ENCODE measurements at regions not wholly inside any gene's neighbourhood (a gene's known extent, or its start where the extent isn't known, plus 50 kb on each side); places are given as distances from the start of the nearest gene placed in this dataset.

DNA sequence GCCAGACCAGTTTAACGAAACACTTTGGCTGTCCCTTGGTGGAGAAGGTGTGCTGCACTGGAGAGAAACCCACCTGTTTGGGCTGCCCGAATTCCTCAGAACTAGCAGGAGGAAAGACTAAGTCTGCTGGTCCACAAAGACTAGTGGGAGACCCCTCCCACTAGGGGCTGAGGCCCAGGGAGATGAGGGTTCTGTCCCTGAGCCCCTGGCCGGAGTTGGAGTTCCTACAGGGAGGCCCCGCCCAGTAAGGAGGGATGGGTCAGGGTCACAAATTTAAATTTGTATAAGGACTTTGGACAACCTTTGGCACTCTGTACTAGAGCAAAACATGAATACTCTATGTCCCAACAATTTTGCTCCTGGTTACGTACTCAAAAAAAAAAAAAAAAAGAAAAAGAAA is 200.8 kb upstream of the C11orf87 start:
- in situ Hi-C loops (cut with MboI; ENCODE audit: low pct_unique_long_range_greater_than_20kb, low sequenced_read_pairs, unreplicated experiment) = no loop called here
- TF ChIP-seq, protein P1, sequence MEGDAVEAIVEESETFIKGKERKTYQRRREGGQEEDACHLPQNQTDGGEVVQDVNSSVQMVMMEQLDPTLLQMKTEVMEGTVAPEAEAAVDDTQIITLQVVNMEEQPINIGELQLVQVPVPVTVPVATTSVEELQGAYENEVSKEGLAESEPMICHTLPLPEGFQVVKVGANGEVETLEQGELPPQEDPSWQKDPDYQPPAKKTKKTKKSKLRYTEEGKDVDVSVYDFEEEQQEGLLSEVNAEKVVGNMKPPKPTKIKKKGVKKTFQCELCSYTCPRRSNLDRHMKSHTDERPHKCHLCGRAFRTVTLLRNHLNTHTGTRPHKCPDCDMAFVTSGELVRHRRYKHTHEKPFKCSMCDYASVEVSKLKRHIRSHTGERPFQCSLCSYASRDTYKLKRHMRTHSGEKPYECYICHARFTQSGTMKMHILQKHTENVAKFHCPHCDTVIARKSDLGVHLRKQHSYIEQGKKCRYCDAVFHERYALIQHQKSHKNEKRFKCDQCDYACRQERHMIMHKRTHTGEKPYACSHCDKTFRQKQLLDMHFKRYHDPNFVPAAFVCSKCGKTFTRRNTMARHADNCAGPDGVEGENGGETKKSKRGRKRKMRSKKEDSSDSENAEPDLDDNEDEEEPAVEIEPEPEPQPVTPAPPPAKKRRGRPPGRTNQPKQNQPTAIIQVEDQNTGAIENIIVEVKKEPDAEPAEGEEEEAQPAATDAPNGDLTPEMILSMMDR (IDR thresholded peaks at IDR 0.05; ENCODE audit: extremely low read depth, insufficient read depth, missing control alignments) = no peak
- no peak for DNase-seq (ENCODE audit: low spot score)

DNA sequence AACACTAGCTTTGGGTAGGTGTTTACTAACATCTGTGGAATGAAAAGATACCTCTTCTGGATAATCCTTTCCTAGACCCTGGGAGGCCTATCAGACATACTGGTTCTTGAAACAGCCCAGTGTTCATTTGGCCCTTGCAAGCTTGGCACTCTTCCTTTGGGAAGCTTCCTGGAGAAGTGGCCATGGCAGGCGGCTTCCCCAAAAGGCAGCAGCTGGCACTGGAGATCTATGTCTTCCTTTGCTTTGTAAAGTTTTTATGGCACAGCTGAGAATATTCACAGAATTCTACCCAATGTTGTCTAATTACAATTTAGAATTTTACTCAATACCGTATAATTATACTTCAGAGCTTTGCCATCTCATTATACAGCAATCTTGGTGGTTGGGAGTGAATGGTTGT is 199.2 kb upstream of the C11orf87 start:
- DNase-seq (ENCODE audit: low spot score) = no peak
- TF ChIP-seq, protein P1 (IDR thresholded peaks at IDR 0.05; ENCODE audit: extremely low read depth, insufficient read depth, missing control alignments) = no peak
- in situ Hi-C loops (cut with MboI; ENCODE audit: low pct_unique_long_range_greater_than_20kb, low sequenced_read_pairs, unreplicated experiment) = no loop called here

DNA sequence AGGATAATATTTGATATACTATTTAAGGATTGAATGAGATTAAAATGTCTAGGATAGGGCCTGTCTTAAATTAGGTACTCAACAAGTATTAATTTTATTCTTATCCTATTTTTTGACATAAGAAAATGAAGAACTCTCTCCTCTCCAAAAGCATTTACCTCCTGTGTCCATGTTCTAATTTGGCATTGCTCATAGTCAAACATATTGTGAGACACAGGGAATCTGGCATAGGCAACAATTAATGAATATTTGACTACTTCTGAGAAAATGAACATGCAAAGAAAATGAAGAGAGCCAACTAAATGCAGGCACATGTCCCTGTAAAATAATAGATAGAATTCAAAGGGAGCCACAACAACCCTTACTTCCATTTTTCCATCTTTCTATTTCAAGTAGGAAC is 198.5 kb upstream of the C11orf87 start:
- in situ Hi-C loops (cut with MboI; ENCODE audit: low pct_unique_long_range_greater_than_20kb, low sequenced_read_pairs, unreplicated experiment) = no loop called here
- TF ChIP-seq, protein P1 (IDR thresholded peaks at IDR 0.05; ENCODE audit: extremely low read depth, insufficient read depth, missing control alignments) = no peak
- DNase-seq (ENCODE audit: low spot score) = no peak

DNA sequence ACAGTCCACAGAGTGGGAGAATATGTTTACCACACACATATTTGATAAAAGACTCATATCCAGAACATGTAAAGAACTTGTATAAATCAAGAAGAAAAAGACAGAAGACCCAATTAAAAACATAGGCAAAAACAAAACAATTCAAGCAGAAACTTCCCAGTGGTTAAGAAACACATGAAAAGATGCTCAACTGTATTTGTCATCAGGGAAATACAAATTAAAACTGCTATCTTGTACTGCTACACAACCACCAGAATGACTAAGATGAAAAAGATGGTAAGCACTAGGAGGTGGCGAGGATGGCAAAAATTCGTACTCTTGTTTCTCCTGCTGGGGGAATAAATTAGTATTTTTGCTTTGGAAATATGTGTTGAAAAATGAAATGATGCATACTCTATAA is 192.3 kb upstream of the C11orf87 start:
- in situ Hi-C loops (cut with MboI; ENCODE audit: low pct_unique_long_range_greater_than_20kb, low sequenced_read_pairs, unreplicated experiment) = no loop called here
- TF ChIP-seq, protein P1 (IDR thresholded peaks at IDR 0.05; ENCODE audit: extremely low read depth, insufficient read depth, missing control alignments) = no peak
- no peak for DNase-seq (ENCODE audit: low spot score)

DNA sequence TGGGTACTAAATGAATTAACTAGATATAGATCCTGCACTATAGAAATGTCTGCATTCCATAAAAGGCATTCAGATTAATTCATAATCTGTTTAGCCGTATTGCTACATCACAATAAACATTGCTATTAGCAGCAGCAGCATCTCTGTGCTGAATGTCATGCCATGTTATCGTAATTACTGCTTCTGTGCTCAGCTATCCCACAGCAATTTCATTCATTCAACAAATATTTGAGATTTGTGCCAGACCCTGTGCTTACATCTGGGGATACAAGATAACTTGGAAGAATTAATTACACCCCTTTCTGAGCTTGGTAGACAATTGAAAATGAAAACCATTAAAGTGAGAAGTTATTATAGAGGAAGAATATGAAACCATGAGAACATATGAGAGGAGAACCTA is 185.8 kb upstream of the C11orf87 start:
- in situ Hi-C loops (cut with MboI; ENCODE audit: low pct_unique_long_range_greater_than_20kb, low sequenced_read_pairs, unreplicated experiment) = no loop called here
- DNase-seq (ENCODE audit: low spot score) = no peak
- TF ChIP-seq, protein P1 (IDR thresholded peaks at IDR 0.05; ENCODE audit: extremely low read depth, insufficient read depth, missing control alignments) = no peak

DNA sequence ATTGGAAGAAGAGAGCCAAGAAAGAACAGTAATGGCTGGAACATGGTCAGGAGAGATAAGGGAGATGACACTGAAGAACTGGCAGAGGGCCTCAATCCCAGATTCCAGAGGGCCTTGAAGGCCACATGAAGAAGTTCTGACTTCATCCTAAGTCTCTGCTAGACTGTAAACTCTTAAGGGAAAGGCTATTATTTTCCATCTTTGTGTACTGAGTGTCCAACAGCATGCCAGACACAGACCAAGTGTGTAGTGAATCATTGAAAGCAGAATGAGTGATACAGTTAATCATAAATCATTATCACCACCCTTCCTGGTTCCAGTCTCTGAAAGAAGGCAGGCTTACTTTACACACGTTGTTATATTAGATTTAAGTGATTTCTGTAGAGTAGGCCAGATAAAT is 185.3 kb upstream of the C11orf87 start:
- in situ Hi-C loops (cut with MboI; ENCODE audit: low pct_unique_long_range_greater_than_20kb, low sequenced_read_pairs, unreplicated experiment) = no loop called here
- TF ChIP-seq, protein P1 (IDR thresholded peaks at IDR 0.05; ENCODE audit: extremely low read depth, insufficient read depth, missing control alignments) = no peak
- no peak for DNase-seq (ENCODE audit: low spot score)

DNA sequence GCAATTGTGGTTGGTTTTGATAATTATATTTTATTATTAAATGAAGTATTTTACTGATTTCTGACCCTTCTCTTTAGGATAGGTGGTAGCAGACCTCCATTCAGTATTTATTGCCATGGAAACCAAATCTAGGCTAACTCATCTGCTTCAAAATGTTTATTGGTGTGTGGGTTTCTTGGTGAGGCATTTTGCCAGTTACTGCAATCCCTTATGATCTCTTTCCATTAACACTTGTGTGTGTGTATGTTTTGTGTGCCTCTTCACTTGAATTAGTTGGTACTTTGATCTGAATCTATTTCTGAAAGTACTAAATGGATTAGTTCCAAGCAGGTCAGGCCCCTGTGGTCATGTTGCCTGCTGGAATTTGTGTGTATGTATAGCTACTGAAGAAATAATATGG is 184.4 kb upstream of the C11orf87 start:
- DNase-seq (ENCODE audit: low spot score) = no peak
- in situ Hi-C loops (cut with MboI; ENCODE audit: low pct_unique_long_range_greater_than_20kb, low sequenced_read_pairs, unreplicated experiment) = no loop called here
- TF ChIP-seq, protein P1 (IDR thresholded peaks at IDR 0.05; ENCODE audit: extremely low read depth, insufficient read depth, missing control alignments) = no peak
